ENCODE measurements at regions not wholly inside any gene's neighbourhood (a gene's known extent, or its start where the extent isn't known, plus 50 kb on each side); places are given as distances from the start of the nearest gene placed in this dataset.

GRCh38 chr3:40962721-40963120 is 236.6 kb upstream of the CTNNB1 start:
- no peak for TF ChIP-seq CTCF (IDR thresholded peaks at IDR 0.05)
- TF ChIP-seq POLR2AphosphoS5 (IDR thresholded peaks at IDR 0.05; ENCODE audit: insufficient read depth in 1 of 2, low read depth in 1 of 2), result no peak
- no peak for TF ChIP-seq POLR2A (IDR thresholded peaks at IDR 0.05)
